CD14-positive monocyte (primary cell): ENCODE measurements at regions not wholly inside any gene's neighbourhood (a gene's known extent, or its start where the extent isn't known, plus 50 kb on each side); places are given as distances from the start of the nearest gene placed in this dataset.

ENCODE experiments used
- DNase-seq, 3 donors: peaks; one replicate each; pipeline ENCODE4 v3.0.0-alpha.2; 2011 to 2022
- H2AFZ ChIP-seq: 2 replicates; pipeline ENCODE4 v1.6.0; 2012; ENCODE audit warnings: mild to moderate bottlenecking, low read depth, low read length, inconsistent platforms; ENCODE audit not compliant: insufficient read depth, poor library complexity, severe bottlenecking
- H3K27ac ChIP-seq, 2 donors: 1 replicate in 1 of 2; 2 replicates in 1 of 2; pipeline ENCODE4 v1.5.1; 2012 to 2013; ENCODE audit warnings: low read length in 2 of 2, control low read depth in 1 of 2, inconsistent platforms in 1 of 2, low read depth in 1 of 2, mild to moderate bottlenecking in 1 of 2
- H3K27me3 ChIP-seq, 2 donors: one replicate each; pipeline versions ENCODE4 v1.6.0 to v1.6.1; 2011 to 2013; ENCODE audit warnings: low read length in 2 of 2; ENCODE audit not compliant: control insufficient read depth in 2 of 2, insufficient read depth in 2 of 2
- H3K36me3 ChIP-seq, 2 donors: replicated peaks in 1 of 2; 1 replicate in 1 of 2; 2 replicates in 1 of 2; pipeline versions ENCODE4 v1.5.1 to v1.6.1; 2012 to 2013; ENCODE audit warnings: low read length in 2 of 2, control low read depth in 1 of 2, inconsistent platforms in 1 of 2, mild to moderate bottlenecking in 1 of 2; ENCODE audit not compliant: insufficient read depth in 2 of 2, control insufficient read depth in 1 of 2
- H3K4me1 ChIP-seq, 2 donors: 1 replicate in 1 of 2; 2 replicates in 1 of 2; pipeline versions ENCODE4 v1.5.1 to v1.6.1; 2012 to 2013; ENCODE audit warnings: low read length in 2 of 2, control low read depth in 1 of 2, inconsistent platforms in 1 of 2, mild to moderate bottlenecking in 1 of 2, moderate library complexity in 1 of 2; ENCODE audit not compliant: insufficient read depth in 2 of 2, control insufficient read depth in 1 of 2
- H3K4me2 ChIP-seq: replicated peaks from 2 replicates; pipeline ENCODE3; 2012; ENCODE audit warnings: low read length, moderate library complexity, mild to moderate bottlenecking; ENCODE audit not compliant: poor library complexity, severe bottlenecking; ENCODE audit errors: extremely low read depth
- H3K4me3 ChIP-seq, 3 experiments: fragments of 200-600 bp in 1 of 3; sonication (generic) in 1 of 3; replicated peaks in 1 of 3; 1 replicate in 2 of 3; 2 replicates in 1 of 3; pipeline ENCODE4 v1.5.1; 2011 to 2013; ENCODE audit warnings: low read length in 3 of 3, mild to moderate bottlenecking in 3 of 3, control low read depth in 2 of 3, low read depth in 2 of 3, inconsistent platforms in 1 of 3, moderate library complexity in 1 of 3
- H3K79me2 ChIP-seq: 2 replicates; pipeline ENCODE4 v1.6.0; 2012; ENCODE audit warnings: mild to moderate bottlenecking, control low read depth, inconsistent platforms, low read length, moderate library complexity; ENCODE audit not compliant: insufficient read depth
- H3K9ac ChIP-seq: 2 replicates; pipeline ENCODE4 v1.6.0; 2017; ENCODE audit warnings: low read length, mild to moderate bottlenecking; ENCODE audit not compliant: insufficient read depth, poor library complexity, severe bottlenecking
- H3K9me3 ChIP-seq, 2 donors: replicated peaks in 1 of 2; 1 replicate in 1 of 2; 2 replicates in 1 of 2; pipeline versions ENCODE4 v1.5.1 to v1.6.1; 2012 to 2013; ENCODE audit warnings: low read length in 2 of 2, control low read depth in 1 of 2; ENCODE audit not compliant: control insufficient read depth in 1 of 2, insufficient read depth in 1 of 2
- H4K20me1 ChIP-seq: 2 replicates; pipeline ENCODE4 v1.6.0; 2012; ENCODE audit warnings: mild to moderate bottlenecking, low read length, control low read depth, moderate library complexity; ENCODE audit not compliant: insufficient read depth
- H3K27ac Mint-ChIP-seq, 7 donors: one replicate each; pipeline ENCODE4 v1.8.0; 2020; ENCODE audit warnings: mild to moderate bottlenecking in 7 of 7, mixed read lengths in 7 of 7, moderate library complexity in 6 of 7, inconsistent platforms in 2 of 7
- H3K27me3 Mint-ChIP-seq, 3 donors: one replicate each; pipeline ENCODE4 v1.8.0; 2021 to 2022; ENCODE audit warnings: low read depth in 3 of 3, mild to moderate bottlenecking in 3 of 3, mixed read lengths in 3 of 3, moderate library complexity in 3 of 3, inconsistent platforms in 1 of 3
- H3K36me3 Mint-ChIP-seq, 2 donors: one replicate each; pipeline ENCODE4 v1.8.0; 2020; ENCODE audit warnings: mixed read lengths in 2 of 2, inconsistent platforms in 1 of 2, mild to moderate bottlenecking in 1 of 2
- H3K4me1 Mint-ChIP-seq: one replicate; pipeline ENCODE4 v1.8.0; 2020; ENCODE audit warnings: mild to moderate bottlenecking, mixed read lengths
- H3K4me3 Mint-ChIP-seq, 2 donors: one replicate each; pipeline ENCODE4 v1.8.0; 2020; ENCODE audit warnings: mild to moderate bottlenecking in 2 of 2, mixed read lengths in 2 of 2, moderate library complexity in 1 of 2
- H3K9me3 Mint-ChIP-seq, 7 donors: one replicate each; pipeline ENCODE4 v1.8.0; 2020 to 2022; ENCODE audit warnings: mixed read lengths in 7 of 7, mild to moderate bottlenecking in 6 of 7, moderate library complexity in 6 of 7, inconsistent platforms in 2 of 7
- WGBS: methylation state at CpG from one replicate; pipeline ENCODE4 v1.1.5; 2013; ENCODE audit warnings: missing lambda C conversion rate; ENCODE audit not compliant: insufficient coverage; 5-methylcytosine and 5-hydroxymethylcytosine counted together
- intact Hi-C, 2 donors: fragments of 100-400 bp; cut with micrococcal nuclease; formaldehyde crosslinking; loops; one replicate each; pipeline versions ENCODE4 v1.15.0 to v1.15.1; 2023
- TF ChIP-seq, protein P1 (sequence below): fragments of 200-600 bp; IDR thresholded peaks from one replicate; pipeline ENCODE4 v1.8.0; 2022; ENCODE audit warnings: antibody characterized with exemption, mild to moderate bottlenecking

DNA sequence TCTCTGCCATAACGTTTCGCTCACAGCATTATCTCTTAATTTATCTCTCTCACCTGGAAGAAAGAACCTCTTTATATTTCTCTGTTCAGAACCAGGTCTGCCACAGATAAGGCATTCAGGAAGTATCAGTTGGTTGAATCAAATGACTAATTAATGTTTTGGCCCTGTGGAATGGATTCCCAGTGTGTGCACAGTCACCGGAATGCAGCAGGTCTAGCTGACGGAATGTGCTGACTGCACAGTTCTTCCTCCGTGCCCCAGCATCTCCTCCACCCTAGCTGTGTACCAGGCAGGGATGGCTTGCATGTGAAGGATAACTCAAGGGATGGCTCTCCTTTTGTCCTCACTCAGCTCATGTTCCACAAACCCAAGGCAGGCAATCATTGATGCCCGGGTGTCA is 141.8 kb upstream of the MSX1 start:
- Histone ChIP-seq H3K27ac (no peak overlapping the region), H3K4me2 (no peak overlapping the region), H4K20me1 (no peaks in the 10 kb centered on the region), H2AFZ (no peak overlapping the region), H3K36me3 (no peaks in the 10 kb centered on the region), H3K4me3 (no peak overlapping the region), H3K9ac (no peak overlapping the region), H3K79me2 (no peaks in the 10 kb centered on the region), H3K4me1 (no peaks in the 10 kb centered on the region), H3K9me3 (no peaks in the 10 kb centered on the region), H3K27me3 (no peaks in the 10 kb centered on the region)
- TF ChIP-seq, protein P1, sequence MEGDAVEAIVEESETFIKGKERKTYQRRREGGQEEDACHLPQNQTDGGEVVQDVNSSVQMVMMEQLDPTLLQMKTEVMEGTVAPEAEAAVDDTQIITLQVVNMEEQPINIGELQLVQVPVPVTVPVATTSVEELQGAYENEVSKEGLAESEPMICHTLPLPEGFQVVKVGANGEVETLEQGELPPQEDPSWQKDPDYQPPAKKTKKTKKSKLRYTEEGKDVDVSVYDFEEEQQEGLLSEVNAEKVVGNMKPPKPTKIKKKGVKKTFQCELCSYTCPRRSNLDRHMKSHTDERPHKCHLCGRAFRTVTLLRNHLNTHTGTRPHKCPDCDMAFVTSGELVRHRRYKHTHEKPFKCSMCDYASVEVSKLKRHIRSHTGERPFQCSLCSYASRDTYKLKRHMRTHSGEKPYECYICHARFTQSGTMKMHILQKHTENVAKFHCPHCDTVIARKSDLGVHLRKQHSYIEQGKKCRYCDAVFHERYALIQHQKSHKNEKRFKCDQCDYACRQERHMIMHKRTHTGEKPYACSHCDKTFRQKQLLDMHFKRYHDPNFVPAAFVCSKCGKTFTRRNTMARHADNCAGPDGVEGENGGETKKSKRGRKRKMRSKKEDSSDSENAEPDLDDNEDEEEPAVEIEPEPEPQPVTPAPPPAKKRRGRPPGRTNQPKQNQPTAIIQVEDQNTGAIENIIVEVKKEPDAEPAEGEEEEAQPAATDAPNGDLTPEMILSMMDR, result no peak
- 90% methylated on average over 1 of the region's 6 CpGs for WGBS
- DNase-seq, result no peak
- H3K4me1 Mint-ChIP-seq, result no peaks in the 10 kb centered on the region
- peaks cover 0 to 2% (median 1%) of the 10 kb centered on the region in 3 donors for H3K27me3 Mint-ChIP-seq
- peaks cover 0 to 15% (median 4%) of the 10 kb centered on the region in 7 donors for H3K9me3 Mint-ChIP-seq
- no peaks in the 10 kb centered on the region for H3K36me3 Mint-ChIP-seq
- no peak overlapping the region for H3K4me3 Mint-ChIP-seq
- intact Hi-C loops, result no loop called here
- peak overlapping the region in 1 of 7 donors; percentile 66 for H3K27ac Mint-ChIP-seq

DNA sequence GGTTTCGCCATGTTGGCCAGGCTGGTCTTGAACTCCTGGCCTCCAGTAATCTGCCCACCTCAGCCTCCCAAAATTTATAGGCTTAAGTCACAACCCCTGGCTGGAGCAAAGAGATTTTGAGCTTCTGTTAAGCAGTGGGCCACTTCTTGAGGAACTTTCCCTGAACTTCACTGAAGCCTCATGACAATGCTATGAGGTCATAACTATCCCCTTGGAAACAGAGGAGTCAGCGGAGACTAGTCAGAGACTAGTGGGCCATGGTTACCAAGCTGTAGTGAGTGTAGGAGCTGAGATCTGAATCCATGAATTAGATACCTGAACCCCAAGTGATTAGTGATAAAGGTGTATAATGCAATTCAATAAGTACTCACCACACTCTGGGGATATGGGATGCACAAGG is 145.1 kb upstream of the MSX1 start:
- H3K4me1 Mint-ChIP-seq, result no peaks in the 10 kb centered on the region

More for the DNA sequence above, 145.1 kb upstream of the MSX1 start:
- Histone ChIP-seq H3K9me3 (no peaks in the 10 kb centered on the region), H3K27me3 (no peaks in the 10 kb centered on the region), H3K79me2 (no peaks in the 10 kb centered on the region), H2AFZ (no peak overlapping the region), H4K20me1 (no peaks in the 10 kb centered on the region), H3K27ac (no peak overlapping the region), H3K36me3 (no peaks in the 10 kb centered on the region), H3K4me2 (no peak overlapping the region), H3K4me1 (no peaks in the 10 kb centered on the region), H3K9ac (no peak overlapping the region), H3K4me3 (no peak overlapping the region)
- intact Hi-C loops, result no loop called here
- no peak overlapping the region for H3K4me3 Mint-ChIP-seq
- peaks cover 1 to 2% (median 2%) of the 10 kb centered on the region in 3 donors for H3K27me3 Mint-ChIP-seq
- no CpG with 5 or more reads among the region's 2 CpGs for WGBS
- no peak overlapping the region for H3K27ac Mint-ChIP-seq
- peaks cover 0 to 7% (median 2%) of the 10 kb centered on the region in 7 donors for H3K9me3 Mint-ChIP-seq
- TF ChIP-seq, protein P1, result no peak
- H3K36me3 Mint-ChIP-seq, result no peaks in the 10 kb centered on the region
- no peak for DNase-seq
